SH-SY5Y (cell line): ENCODE measurements at regions not wholly inside any gene's neighbourhood (a gene's known extent, or its start where the extent isn't known, plus 50 kb on each side); places are given as distances from the start of the nearest gene placed in this dataset.

Experiments used
- GATA2 ChIP-seq: IDR thresholded peaks from 2 replicates; pipeline ENCODE4 v1.6.1; 2011; ENCODE audit warnings: mild to moderate bottlenecking, low read depth, low read length
- GATA3 ChIP-seq: IDR thresholded peaks from 2 replicates; pipeline ENCODE4 v1.6.1; 2011; ENCODE audit warnings: low read depth, mild to moderate bottlenecking, low read length, moderate library complexity

GRCh38 chr2:8234253-8234652, 447.6 kb upstream of the ID2 start:
- no peak for TF ChIP-seq GATA2
- no peak for TF ChIP-seq GATA3

DNA sequence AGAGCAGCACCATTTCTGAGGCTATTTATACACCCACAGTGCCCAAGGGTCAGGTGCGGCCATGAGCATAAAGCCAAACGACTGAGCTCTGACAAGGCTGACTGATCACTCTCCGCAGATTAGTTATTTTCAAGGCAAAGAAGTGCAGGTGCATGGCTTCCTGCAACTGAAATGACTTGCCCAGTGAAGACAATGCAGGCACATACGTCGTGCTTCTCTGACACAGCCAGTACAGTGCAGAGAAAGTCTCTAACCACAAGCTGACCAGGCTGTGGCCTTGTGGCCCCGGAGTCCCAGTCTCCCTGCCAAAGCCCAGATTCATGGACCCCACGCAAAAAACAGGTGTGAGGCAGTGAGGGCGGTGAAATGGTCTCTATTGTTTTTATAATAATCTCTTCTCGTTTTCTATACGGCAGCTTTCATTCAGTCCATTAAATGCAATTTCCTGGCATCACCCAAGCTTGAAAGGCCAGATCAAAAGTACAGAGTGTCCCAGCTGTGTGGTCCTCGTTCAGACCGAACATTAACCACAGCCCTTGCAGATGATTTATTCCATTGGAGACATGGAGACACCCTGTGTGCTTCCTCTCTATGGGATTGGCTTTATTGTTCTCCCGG, 447.0 kb upstream of the ID2 start:
- TF ChIP-seq GATA3 (no peak), GATA2 (no peak)

DNA sequence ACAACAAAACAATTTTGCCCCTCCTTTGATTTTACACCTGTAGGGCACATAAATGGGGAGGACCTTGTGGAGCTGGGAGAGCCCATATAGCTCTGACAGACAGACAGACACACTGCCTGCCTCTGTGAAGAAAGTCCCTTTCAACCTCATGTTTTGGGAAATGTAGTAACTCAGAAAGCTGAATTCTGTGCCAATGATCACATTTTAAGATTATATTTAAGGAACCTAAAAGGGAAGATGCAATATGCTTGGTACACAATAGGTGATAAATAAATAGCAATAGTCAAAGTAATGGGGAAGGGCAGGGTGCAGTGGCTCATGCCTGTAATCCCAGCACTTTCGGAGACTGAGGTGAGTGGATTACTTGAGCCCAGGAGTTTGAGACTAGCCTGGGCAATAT, 446.4 kb upstream of the ID2 start:
- TF ChIP-seq GATA3, result no peak
- no peak for TF ChIP-seq GATA2

- TF ChIP-seq GATA2 (no peak), GATA3 (no peak)
Observed at GRCh38 chr2:8236391-8236790, 445.5 kb upstream of the ID2 start.

GRCh38 chr2:8238521-8239230, 443.2 kb upstream of the ID2 start:
- TF ChIP-seq GATA2 (no peak), GATA3 (no peak)

DNA sequence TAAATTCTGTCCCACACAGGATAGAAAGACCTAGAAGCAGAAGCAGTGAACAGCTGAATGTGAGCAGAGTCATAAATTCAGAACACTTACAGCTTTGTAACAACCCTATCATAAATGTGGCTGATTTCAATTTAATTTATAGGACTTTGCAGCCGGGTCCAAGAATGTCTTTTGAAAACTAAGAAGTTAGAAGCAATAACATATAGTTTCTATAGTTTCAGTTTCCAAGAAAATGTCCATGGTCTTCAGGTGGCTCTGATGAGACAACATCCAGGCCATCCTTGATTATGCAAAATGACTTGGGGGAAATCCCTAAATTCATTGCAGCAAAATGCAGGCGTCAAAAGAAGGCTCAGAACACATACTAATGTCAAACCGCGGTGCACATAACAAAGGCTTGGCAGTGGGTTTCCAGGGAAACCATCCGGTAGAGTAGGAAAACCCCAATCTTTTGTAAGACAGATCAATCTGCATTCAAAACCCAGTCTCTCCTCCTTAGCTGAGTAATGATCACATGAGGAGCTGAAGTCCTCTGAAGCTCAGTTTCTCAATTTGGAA, 442.2 kb upstream of the ID2 start:
- TF ChIP-seq GATA2 (no peak), GATA3 (no peak)

DNA sequence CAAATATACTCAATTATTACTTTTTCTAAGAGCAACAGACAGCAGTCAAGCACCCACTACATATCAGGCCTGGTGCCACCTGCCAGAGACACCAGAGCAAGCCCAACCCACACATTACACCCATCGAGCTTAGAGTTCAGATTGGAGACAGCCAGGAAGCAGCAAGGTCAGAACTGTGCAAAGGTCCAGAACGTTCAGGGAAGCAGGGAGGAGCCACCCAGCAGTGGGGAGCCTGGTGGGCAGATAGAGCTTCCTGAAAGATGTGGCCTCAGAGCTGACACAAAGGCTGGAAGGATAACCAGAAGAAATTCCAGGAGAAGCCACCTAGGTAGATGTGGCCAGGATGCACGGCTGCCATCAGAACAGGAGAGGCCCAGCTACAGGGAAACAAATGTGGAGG, 440.5 kb upstream of the ID2 start:
- TF ChIP-seq GATA2, result no peak

GRCh38 chr2:8242739-8243138, 439.1 kb upstream of the ID2 start:
- TF ChIP-seq GATA3 (no peak), GATA2 (no peak)

DNA sequence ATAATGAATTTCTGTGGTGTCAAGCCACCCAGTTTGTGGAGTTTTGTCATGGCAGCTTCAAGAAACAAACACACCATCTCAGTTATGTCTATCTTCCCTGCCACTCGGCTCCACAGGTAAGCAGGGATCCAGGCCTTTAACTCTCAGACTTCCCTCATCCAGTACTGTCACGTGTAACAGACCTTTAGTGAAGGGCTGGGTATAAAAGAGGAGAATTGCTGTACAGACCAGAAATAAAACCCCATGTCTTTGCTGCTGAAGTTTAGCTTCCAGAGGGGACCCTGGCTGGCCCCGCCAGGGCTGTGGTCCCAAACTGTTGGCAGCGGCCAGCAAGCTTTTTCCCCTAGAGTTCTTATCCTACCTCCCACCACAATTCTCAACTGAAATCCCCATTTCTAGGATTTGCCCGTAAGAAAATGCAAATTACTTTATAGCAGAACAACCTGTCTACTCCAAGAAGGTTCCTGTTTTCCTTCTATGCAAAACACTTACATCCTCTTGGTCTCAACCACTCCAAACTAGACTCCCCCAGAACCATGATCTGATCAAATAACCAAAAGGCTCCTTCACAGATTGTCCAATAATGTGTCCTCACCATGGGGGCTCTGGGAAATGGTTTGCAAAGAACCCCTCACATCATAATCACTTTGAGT, 438.0 kb upstream of the ID2 start:
- no peak for TF ChIP-seq GATA3
- TF ChIP-seq GATA2, result no peak

- TF ChIP-seq GATA2, result no peak
- TF ChIP-seq GATA3, result no peak
Observed at GRCh38 chr2:8244639-8245038, 437.2 kb upstream of the ID2 start.

DNA sequence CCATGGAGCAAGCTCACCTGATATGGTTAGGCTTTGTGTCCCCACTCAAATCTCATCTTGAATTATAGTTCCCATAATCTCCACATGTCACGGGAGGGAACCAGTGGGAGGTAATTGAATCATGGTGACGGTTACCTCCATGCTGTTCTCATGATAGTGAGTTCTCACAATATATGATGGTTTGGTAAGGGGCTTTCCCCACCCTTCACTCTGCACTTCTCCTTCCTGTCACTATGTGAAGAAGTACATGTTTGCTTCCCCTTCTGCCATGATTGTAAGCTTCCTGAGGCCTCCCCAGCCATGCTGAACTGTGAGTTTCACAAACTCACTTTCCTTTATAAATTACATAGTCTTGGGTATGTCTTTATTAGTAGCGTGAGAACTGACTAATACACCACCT, 435.7 kb upstream of the ID2 start:
- TF ChIP-seq GATA2 (no peak), GATA3 (no peak)

DNA sequence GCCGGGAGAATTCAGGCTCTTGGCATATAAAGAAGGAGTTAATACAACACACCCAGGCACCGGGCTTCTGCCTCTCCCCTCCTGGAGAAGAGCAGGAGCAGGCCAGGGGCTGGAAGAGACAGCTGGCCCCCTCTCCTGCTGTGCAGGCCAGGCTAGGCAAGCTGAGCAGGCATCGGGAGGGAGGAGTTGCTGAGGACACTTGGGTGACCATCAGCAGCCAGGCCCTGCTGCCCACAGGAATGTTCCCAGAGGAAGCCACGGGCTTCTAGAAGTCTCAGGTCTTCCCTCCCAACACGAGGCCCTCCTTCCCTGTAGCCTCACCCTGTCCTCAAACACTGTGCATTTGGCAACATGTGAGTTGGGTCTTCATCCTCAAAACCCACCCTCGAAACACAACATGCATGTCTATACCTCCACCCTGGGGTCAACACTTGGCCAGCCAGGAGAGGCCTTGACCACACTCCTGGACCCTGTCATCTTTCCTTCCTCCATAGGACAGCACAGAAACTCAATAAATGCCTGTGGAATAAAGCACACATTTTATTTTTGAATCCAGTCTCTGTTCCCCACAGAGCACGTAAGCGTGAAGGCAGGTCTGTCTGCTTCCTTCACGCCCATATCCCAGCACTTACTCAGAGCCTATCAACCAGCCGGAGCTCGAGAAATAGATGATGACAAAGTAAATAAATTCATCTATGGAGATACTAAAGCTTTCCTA, 433.8 kb upstream of the ID2 start:
- TF ChIP-seq GATA3, result no peak
- TF ChIP-seq GATA2, result no peak

DNA sequence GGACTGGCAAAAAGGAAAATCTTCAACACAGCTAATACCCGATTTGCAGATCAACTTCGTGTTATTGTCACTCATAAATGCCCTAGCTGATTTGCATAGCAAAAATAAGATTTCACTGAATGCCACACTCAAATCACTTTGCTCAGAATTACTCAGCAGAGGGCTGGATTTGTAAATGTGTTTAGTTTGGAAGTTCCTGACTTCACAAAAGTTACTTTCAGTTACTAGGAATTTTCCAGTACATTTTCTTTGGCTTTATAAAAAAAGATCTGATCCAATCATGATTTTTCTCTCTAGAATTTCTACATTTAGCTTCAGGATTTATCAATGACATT, 433.3 kb upstream of the ID2 start:
- no peak for TF ChIP-seq GATA3
- no peak for TF ChIP-seq GATA2

DNA sequence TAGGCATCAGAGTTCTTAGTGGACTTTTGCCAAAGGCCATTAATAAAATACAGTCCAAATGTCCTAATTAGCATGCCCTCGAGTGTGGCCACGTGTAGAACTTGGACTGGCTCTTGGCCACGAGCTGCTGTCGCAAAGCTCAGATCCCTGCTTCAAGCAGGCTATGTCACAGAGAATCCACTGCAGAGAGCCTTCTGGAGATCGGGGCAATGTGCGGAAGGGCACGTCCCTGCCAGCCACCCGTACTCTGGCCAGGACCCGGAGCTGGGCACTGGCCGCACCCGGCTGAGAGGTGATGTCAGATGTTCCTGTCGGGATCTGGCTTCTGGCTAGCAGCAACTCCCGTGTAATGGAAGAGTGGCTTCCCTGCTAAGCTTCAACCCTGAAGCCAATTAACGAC, 432.7 kb upstream of the ID2 start:
- TF ChIP-seq GATA3 (no peak), GATA2 (no peak)
